Left kidney (tissue), 1 donor: ENCODE measurements at regions not wholly inside any gene's neighbourhood (a gene's known extent, or its start where the extent isn't known, plus 50 kb on each side); places are given as distances from the start of the nearest gene placed in this dataset.
"Not testable (repeated sequence)": the region's sequence is repeated elsewhere in the genome, so short reads cannot be mapped to it uniquely, and the experiment has no call there.

Source experiments
- DNase-seq: peaks from one replicate; pipeline ENCODE4 v3.0.0-alpha.2; 2013

- no peak for DNase-seq
Observed at GRCh38 chr1:182259968-182260367, 131.6 kb downstream of the GLUL start.

DNA sequence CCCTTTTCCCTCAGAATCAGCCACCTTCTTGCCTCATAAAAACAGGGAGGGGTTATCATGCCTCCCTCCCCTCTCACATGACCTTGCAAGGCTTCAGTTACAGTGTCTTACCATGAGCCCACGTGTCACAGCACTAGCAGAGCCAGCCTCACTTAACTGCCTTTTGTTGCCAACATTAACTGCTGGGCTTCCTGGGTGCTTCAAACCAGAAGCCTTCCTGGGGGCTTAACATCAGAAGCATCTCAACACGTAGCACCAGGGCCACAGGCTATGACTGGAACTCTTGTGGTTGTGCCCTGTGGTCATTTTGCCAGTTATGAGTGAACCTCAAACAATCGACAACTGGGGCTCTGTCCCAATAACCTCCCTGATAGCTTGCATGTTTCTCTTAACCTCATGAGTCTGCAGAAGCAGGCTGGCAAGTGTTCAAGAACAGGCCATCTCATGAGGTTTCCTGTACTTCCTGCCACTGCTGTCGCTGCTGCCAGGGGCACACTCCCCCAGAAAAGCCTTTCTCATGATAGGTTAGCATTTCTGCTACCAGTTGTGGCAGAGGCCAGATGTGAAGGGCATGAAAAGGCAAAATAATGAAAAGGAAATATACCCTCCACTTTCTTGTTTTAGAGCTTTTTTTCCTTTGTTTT is 132.2 kb downstream of the GLUL start:
- no peak for DNase-seq

DNA sequence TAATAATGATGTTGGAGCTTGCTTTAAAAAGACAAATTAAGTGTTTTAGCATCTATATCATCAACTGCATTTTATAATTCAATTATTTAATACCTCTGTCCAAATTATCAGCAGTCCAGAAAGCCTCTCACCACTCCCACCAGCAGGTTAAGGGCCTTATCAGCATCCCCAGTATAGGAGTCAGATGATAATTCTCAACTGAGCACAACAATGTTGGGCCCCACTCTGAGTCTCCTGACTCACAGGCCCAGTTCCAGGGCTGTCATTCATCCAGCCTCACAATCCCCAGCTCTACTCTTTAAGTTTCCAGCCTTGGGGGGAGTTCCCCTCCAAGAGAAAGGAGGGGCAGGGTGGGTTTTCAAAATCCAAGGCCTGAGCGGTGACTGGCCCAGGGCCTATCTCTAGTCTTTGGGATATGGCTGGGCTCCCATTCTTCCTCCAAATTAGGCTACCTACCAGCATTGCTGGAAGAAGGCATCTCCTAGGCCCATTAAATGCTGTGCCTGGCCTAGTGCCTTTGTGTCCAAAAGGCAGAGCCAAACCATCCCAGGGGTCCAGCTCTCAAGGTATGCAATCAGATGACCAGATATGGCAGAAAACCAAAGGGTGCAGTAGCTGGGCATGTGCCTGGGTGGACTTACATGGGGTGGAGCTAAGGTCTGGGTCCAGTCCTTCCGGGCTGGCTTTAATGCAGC is 134.1 kb downstream of the GLUL start:
- no peak for DNase-seq

DNA sequence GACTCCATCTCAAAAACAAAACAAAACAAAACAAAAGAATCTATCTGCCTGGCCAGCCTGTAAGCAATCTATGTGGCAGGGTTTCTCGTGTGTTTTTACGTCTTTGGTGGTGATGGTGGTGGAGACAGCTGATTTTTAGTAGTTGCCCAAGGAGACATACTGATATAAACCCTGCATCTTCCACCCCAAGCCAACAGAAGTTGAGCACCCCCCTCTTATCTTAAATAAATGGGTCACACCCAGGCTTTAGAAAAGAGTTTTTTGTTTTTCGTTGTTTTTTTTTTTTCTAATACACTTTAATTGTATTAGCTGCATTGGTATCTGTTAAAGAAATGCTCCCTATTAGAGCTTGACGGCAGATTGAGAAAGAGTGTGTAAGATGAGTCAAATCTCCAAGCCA is 134.7 kb downstream of the GLUL start:
- no peak for DNase-seq

DNA sequence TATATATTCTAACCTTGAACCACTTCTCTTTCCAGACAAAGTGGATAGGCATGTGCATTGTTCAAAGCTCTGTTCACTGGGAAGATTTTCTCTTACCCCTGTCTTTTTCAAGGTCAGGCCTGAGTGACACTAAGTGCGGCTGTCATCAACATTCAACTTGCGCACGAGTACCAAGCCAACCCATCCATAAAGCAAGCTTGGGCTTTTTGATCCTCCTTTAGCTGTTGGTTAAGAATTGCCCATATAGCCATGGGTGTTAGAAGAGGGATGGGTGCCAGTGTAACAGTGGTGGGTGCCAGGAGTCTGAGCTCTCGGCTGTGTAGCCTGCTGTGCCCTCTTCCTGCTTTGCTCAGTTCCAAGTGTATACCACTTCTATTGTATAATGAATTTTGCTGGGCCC is 136.1 kb downstream of the GLUL start:
- no peak for DNase-seq

GRCh38 chr1:182253319-182253860 is 138.2 kb downstream of the GLUL start:
- no peak for DNase-seq

GRCh38 chr1:182251561-182251960 is 140.0 kb downstream of the GLUL start:
- DNase-seq = no peak

- no peak for DNase-seq
Observed at GRCh38 chr1:182249201-182249676, 142.4 kb downstream of the GLUL start.

DNA sequence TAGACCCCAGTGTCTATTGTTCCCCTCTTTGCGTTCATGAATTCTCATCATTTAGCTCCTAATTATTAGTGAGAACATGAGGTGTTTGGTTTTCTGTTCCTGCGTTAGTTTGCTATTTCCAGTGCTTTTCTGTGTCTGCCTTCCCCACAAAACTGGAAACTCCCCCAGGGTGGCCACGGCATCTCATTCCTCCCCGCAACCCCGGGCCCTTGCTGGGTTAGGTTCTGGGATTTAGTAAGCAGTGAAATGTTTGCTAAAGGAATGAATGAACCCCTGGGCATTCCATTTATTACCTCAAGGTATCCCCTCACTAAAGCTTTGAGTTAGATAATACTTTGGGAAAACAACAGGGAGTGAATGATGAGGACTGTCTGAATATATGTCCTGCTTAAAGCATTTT is 142.9 kb downstream of the GLUL start:
- DNase-seq = no peak

- DNase-seq = not testable (repeated sequence)
Observed at GRCh38 chr1:182247813-182248212, 143.8 kb downstream of the GLUL start.

- no peak for DNase-seq
Observed at GRCh38 chr1:182246783-182247182, 144.8 kb downstream of the GLUL start.

DNA sequence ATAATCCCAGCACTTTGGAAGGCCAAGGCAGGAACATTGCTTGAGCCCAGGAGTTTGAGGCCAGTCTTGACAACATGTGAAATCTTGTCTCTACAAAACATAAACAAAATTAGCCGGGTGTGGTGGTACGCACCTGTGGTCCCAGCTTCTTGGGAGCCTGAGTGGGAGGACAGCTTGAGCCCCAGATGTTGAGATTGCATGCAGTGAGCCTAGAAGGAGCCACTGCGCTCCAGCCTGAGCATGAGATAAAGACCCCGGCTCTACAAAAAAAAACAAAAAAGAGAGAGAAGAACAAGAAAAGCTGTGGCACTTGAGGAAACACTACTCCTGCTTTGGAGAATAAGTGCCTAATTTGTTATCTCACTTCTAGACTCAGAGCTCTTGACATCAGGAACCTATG is 146.6 kb downstream of the GLUL start:
- DNase-seq = no peak

GRCh38 chr1:182244451-182244850 is 147.1 kb downstream of the GLUL start:
- no peak for DNase-seq

DNA sequence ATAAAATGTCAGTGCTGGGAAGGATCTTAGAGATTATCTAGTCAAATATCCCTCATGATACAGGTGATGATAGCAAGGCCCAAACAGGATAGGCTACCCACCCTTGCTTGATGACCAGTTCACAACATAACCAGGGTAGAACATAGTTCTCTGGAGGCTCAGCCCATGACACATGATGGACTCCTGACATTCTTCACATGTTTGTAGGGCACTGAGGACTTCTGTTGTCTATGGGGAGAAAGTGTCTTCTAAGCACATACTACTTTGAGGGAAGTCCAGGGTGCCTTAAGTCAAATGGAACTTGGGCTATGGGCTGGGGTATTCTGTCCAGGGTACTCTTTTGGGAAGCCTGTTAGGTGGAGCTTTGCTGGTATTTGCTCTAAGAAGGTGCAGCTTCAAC is 148.9 kb downstream of the GLUL start:
- no peak for DNase-seq

- DNase-seq = no peak
Observed at GRCh38 chr1:182240085-182240484, 151.5 kb downstream of the GLUL start.

- DNase-seq = no peak
Observed at GRCh38 chr1:182238421-182238820, 153.2 kb downstream of the GLUL start.

DNA sequence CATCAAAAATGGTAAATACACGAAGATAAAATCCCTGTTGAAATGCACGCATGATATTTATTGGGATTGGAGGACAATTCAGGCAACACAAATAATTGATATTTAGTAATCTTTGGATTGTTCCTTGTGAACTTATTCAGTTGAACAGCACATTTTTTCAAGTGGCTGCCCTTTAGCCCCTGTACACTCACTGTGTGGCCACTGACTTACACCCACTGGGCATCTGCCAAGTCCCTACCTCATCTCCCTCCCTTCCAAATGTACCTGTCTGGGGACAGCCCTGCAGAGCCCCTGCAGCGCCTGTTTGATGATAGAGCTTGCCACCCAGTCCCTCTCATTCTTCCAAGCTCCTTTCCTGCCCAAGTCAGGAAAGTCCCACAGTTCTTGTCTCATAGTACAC is 154.3 kb downstream of the GLUL start:
- no peak for DNase-seq

DNA sequence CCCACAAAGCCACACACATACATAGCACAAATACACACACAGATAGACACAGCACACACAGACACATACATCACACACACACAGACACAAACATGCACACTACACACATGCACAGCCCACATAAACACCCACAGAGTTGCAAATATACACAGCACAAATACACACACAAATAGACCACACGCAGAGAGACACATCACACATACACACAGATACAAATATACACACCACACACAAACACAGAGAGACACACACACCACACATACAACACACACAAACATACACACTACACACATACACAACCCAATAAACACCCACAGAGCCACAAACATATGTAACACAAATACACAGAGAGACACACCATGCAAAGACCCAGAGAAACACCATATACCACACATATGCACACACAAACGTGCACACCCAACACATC is 154.9 kb downstream of the GLUL start:
- DNase-seq = no peak

- DNase-seq = no peak
Observed at GRCh38 chr1:182235952-182236650, 155.5 kb downstream of the GLUL start.

DNA sequence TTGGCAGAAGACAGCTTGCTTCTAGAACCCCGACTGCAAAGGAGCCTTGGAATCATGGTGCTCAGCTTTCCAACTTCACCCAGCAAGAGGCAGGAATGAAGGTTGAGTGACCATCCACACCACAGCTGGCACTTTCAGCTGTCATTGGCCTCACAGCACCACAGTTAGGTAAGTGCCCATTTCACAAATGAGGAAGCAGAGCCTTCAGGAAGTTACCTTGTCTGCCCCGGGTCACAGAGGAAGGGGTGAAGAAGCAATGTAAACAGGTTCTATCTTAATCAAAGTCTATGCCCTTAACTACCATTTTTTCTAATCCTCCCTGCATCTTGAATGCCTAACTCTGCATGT is 156.0 kb downstream of the GLUL start:
- no peak for DNase-seq

- peak; percentile 20 for DNase-seq
Observed at GRCh38 chr1:182229921-182230491, 161.6 kb downstream of the GLUL start.

GRCh38 chr1:182229451-182229850 is 162.1 kb downstream of the GLUL start:
- DNase-seq = no peak
